HepG2 (cell line): ENCODE measurements at regions not wholly inside any gene's neighbourhood (a gene's known extent, or its start where the extent isn't known, plus 50 kb on each side); places are given as distances from the start of the nearest gene placed in this dataset.

ENCODE experiments used
- ATAC-seq: fragments of 200-7000 bp; cut with Tn5 transposase; 3 replicates; pipeline ENCODE4 v1.9.1; 2020; ENCODE audit warnings: mild to moderate bottlenecking, moderate library complexity
- BruUV-seq: library from RNA; stranded (reverse); fragments of 400-500 nt; replicated peaks from 2 replicates; lab custom pipeline; 2021; lab: Mats Ljungman, UMichigan
- CTCF ChIA-PET: fragments of 300-600 bp; formaldehyde crosslinking; extraction: SDS; loops from one replicate; lab custom pipeline; 2021; ENCODE audit warnings: low total read pairs, inconsistent platforms, low intra/inter-chr PET ratio; lab: Yijun Ruan, JAX
- POLR2A ChIA-PET: fragments of 350-600 bp; sonication (Branson Sonifier 250); formaldehyde crosslinking; loops from one replicate; lab custom pipeline; 2020; ENCODE audit warnings: antibody characterized with exemption, inconsistent platforms; lab: Yijun Ruan, JAX
- DNase-seq: peaks from one replicate; pipeline ENCODE4 v3.0.0-alpha.2; 2015; ENCODE audit warnings: low spot score
- FAIRE-seq: peaks from 3 replicates; lab custom pipeline; 2011; peaks lifted over from hg19 to GRCh38; lab: Jason Lieb, UNC
- H2AFZ ChIP-seq: one replicate; pipeline ENCODE4 v1.6.1; 2011; ENCODE audit warnings: low read length, inconsistent platforms
- H3K27ac ChIP-seq: fragments of 300-600 bp; 3 replicates; pipeline ENCODE4 v1.8.0; 2011; ENCODE audit warnings: mixed run types, mild to moderate bottlenecking, mixed read lengths, low read length, inconsistent platforms; ENCODE audit not compliant: insufficient read depth; ENCODE audit errors: extremely low read length
- H3K27me3 ChIP-seq, 2 experiments: fragments of 200-600 bp in 1 of 2; 2 replicates in 1 of 2; 3 replicates in 1 of 2; pipeline versions ENCODE4 v1.6.0 to v1.8.0; 2011; ENCODE audit warnings: low read length in 2 of 2, mild to moderate bottlenecking in 2 of 2, moderate library complexity in 2 of 2, inconsistent platforms in 1 of 2; ENCODE audit not compliant: insufficient read depth in 2 of 2, control insufficient read depth in 1 of 2
- H3K36me3 ChIP-seq, 2 experiments: fragments of 200-600 bp in 1 of 2; replicated peaks in 1 of 2; 2 replicates in 1 of 2; 3 replicates in 1 of 2; pipeline versions ENCODE4 v1.5.1 to v1.8.0; 2011; ENCODE audit warnings: low read length in 2 of 2, inconsistent platforms in 1 of 2; ENCODE audit not compliant: insufficient read depth in 2 of 2, control insufficient read depth in 1 of 2
- H3K4me1 ChIP-seq: 2 replicates; pipeline ENCODE4 v1.5.1; 2012; ENCODE audit warnings: low read length, inconsistent platforms; ENCODE audit not compliant: insufficient read depth
- H3K4me2 ChIP-seq: 2 replicates; pipeline ENCODE4 v1.6.0; 2011; ENCODE audit warnings: low read depth, low read length, inconsistent platforms
- H3K4me3 ChIP-seq, 3 experiments: fragments of 200-600 bp in 1 of 3; sonication (generic), shearing (Covaris generic) in 1 of 3; replicated peaks in 1 of 3; 2 replicates each; pipeline ENCODE4 v1.5.1; 2011 to 2016; ENCODE audit warnings: low read length in 3 of 3, inconsistent platforms in 2 of 3, low read depth in 2 of 3, mild to moderate bottlenecking in 2 of 3, control low read depth in 1 of 3, mixed read lengths in 1 of 3; ENCODE audit not compliant: insufficient read depth in 1 of 3
- H3K79me2 ChIP-seq: one replicate; pipeline ENCODE4 v1.6.1; 2011; ENCODE audit warnings: low read length, inconsistent platforms; ENCODE audit not compliant: insufficient read depth
- H3K9ac ChIP-seq: 2 replicates; pipeline ENCODE4 v1.6.0; 2011; ENCODE audit warnings: mild to moderate bottlenecking, low read depth, low read length, inconsistent platforms; ENCODE audit not compliant: insufficient read depth
- H3K9me3 ChIP-seq: 2 replicates; pipeline ENCODE4 v1.5.1; 2012; ENCODE audit warnings: mild to moderate bottlenecking, low read length
- H4K20me1 ChIP-seq: 2 replicates; pipeline ENCODE4 v1.6.0; 2011; ENCODE audit warnings: inconsistent platforms, mild to moderate bottlenecking, low read length, moderate library complexity; ENCODE audit not compliant: insufficient read depth
- ASH2L ChIP-seq: fragments of 300-600, 200-600 bp; sonication (generic); IDR thresholded peaks from 2 replicates; pipeline ENCODE4 v1.7.0; 2017; ENCODE audit warnings: low read depth, mild to moderate bottlenecking, moderate library complexity, mixed read lengths, low read length; ENCODE audit not compliant: insufficient read length
- CBX1 ChIP-seq: IDR thresholded peaks from one replicate; pipeline ENCODE4 v1.6.1; 2016; ENCODE audit warnings: antibody characterized with exemption, low read depth
- GPN1 ChIP-seq: sonication (generic); formaldehyde crosslinking; IDR thresholded peaks from 2 replicates; pipeline ENCODE4 v1.5.1; 2020; ENCODE audit warnings: missing genetic modification reagents, borderline replicate concordance
- MIER3 ChIP-seq: IDR thresholded peaks from 2 replicates; pipeline ENCODE4 v1.6.1; 2016; ENCODE audit warnings: missing compliant biosample characterization, borderline replicate concordance
- SCMH1 ChIP-seq: sonication (generic); formaldehyde crosslinking; IDR thresholded peaks from 2 replicates; pipeline ENCODE4 v1.9.0; 2021; ENCODE audit warnings: missing genetic modification reagents, mild to moderate bottlenecking, borderline replicate concordance
- SP5 ChIP-seq: IDR thresholded peaks from 2 replicates; pipeline ENCODE4 v1.6.1; 2016; ENCODE audit warnings: low read depth, borderline replicate concordance
- TRIM24 ChIP-seq: sonication (generic); formaldehyde crosslinking; IDR thresholded peaks from 2 replicates; pipeline ENCODE4 v1.8.0; 2022; ENCODE audit warnings: mild to moderate bottlenecking, missing genetic modification reagents
- ZMYM4 ChIP-seq: sonication (generic); formaldehyde crosslinking; IDR thresholded peaks from 2 replicates; pipeline ENCODE4 v1.8.1; 2023; ENCODE audit warnings: mild to moderate bottlenecking, missing genetic modification reagents
- ZNF337 ChIP-seq: sonication (generic); formaldehyde crosslinking; IDR thresholded peaks from 2 replicates; pipeline ENCODE4 v1.5.1; 2020; ENCODE audit warnings: missing genetic modification reagents, low read depth, mild to moderate bottlenecking, borderline replicate concordance
- ZNF33A ChIP-seq: sonication (generic); formaldehyde crosslinking; IDR thresholded peaks from 2 replicates; pipeline ENCODE4 v1.5.1; 2020; ENCODE audit warnings: missing genetic modification reagents, mild to moderate bottlenecking, moderate library complexity, borderline replicate concordance
- ZNF710 ChIP-seq: sonication (generic); formaldehyde crosslinking; IDR thresholded peaks from 2 replicates; pipeline ENCODE4 v1.5.0; 2020; ENCODE audit warnings: mild to moderate bottlenecking, missing genetic modification reagents, borderline replicate concordance
- ZNF724P ChIP-seq: sonication (generic); formaldehyde crosslinking; IDR thresholded peaks from 2 replicates; pipeline ENCODE4 v1.8.0; 2022; ENCODE audit warnings: missing genetic modification reagents, borderline replicate concordance
- WGBS: methylation state at CpG from one replicate; pipeline ENCODE4 v1.1.6; 2017; ENCODE audit warnings: low lambda C conversion rate; 5-methylcytosine and 5-hydroxymethylcytosine counted together
- in situ Hi-C: cut with HindIII; loops from 2 replicates; pipeline ENCODE4 v1.10.0; 2017; ENCODE audit warnings: low pct_unique_long_range_greater_than_20kb; ENCODE audit not compliant: extremely low pct_ligation_motif_present
- intact Hi-C: fragments of 100-400 bp; cut with micrococcal nuclease; formaldehyde crosslinking; loops from one replicate; pipeline ENCODE4 v1.10.0; 2022; ENCODE audit not compliant: unreplicated experiment
- TF ChIP-seq, protein P1 (sequence below): sonication (generic); formaldehyde crosslinking; IDR thresholded peaks from one replicate; pipeline ENCODE4 v1.5.1; 2020; ENCODE audit warnings: mild to moderate bottlenecking, missing genetic modification reagents; ENCODE audit errors: not compliant biosample characterization

DNA sequence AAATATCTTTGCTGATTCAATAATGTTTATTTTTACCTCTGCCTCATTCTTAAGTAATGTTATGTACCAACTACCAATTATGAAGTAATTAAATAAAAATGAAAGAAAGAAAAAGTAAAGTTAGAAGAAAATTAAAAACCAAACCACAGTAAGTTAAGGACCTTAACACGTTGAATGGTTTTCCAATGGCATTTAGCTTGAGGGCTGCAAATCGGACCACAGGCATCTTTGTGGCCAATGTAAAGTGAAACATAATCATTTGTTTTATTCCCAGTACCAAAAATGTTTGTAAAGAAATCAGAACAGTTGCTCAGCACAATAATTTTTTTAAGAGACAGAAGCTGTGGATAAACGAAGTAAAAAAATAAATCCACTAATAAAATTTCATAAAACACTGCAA is 1455.5 kb upstream of the ZEB2 start:
- Histone ChIP-seq H3K36me3 (no peaks in the 10 kb centered on the region), H3K79me2 (no peaks in the 10 kb centered on the region), H3K27me3 (no peaks in the 10 kb centered on the region), H4K20me1 (no peaks in the 10 kb centered on the region), H3K4me3 (no peak overlapping the region), H2AFZ (no peak overlapping the region), H3K4me1 (no peaks in the 10 kb centered on the region), H3K9me3 (no peaks in the 10 kb centered on the region), H3K4me2 (no peak overlapping the region), H3K9ac (no peak overlapping the region), H3K27ac (no peak overlapping the region)
- DNase-seq (no peak), FAIRE-seq (no peak), ATAC-seq (no peak)
- CTCF ChIA-PET, result no interaction called here
- POLR2A ChIA-PET, result no interaction called here
- intact Hi-C loops, result no loop called here
- no peak for TF ChIP-seq TRIM24 (CRISPR knock-in tag)
- TF ChIP-seq MIER3 (CRISPR knock-in tag), result no peak
- no peak for TF ChIP-seq GPN1 (CRISPR knock-in tag)
- TF ChIP-seq SP5 (CRISPR knock-in tag), result no peak
- no peak for TF ChIP-seq ASH2L
- no peak for TF ChIP-seq ZNF710 (CRISPR knock-in tag)
- TF ChIP-seq CBX1, result no peak
- TF ChIP-seq ZNF33A (CRISPR knock-in tag), result no peak
- no peak for TF ChIP-seq ZNF337 (CRISPR knock-in tag)
- no peak for TF ChIP-seq ZNF724P
- TF ChIP-seq SCMH1 (CRISPR knock-in tag), result no peak
- no peak for TF ChIP-seq ZMYM4 (CRISPR knock-in tag)
- TF ChIP-seq, protein P1, sequence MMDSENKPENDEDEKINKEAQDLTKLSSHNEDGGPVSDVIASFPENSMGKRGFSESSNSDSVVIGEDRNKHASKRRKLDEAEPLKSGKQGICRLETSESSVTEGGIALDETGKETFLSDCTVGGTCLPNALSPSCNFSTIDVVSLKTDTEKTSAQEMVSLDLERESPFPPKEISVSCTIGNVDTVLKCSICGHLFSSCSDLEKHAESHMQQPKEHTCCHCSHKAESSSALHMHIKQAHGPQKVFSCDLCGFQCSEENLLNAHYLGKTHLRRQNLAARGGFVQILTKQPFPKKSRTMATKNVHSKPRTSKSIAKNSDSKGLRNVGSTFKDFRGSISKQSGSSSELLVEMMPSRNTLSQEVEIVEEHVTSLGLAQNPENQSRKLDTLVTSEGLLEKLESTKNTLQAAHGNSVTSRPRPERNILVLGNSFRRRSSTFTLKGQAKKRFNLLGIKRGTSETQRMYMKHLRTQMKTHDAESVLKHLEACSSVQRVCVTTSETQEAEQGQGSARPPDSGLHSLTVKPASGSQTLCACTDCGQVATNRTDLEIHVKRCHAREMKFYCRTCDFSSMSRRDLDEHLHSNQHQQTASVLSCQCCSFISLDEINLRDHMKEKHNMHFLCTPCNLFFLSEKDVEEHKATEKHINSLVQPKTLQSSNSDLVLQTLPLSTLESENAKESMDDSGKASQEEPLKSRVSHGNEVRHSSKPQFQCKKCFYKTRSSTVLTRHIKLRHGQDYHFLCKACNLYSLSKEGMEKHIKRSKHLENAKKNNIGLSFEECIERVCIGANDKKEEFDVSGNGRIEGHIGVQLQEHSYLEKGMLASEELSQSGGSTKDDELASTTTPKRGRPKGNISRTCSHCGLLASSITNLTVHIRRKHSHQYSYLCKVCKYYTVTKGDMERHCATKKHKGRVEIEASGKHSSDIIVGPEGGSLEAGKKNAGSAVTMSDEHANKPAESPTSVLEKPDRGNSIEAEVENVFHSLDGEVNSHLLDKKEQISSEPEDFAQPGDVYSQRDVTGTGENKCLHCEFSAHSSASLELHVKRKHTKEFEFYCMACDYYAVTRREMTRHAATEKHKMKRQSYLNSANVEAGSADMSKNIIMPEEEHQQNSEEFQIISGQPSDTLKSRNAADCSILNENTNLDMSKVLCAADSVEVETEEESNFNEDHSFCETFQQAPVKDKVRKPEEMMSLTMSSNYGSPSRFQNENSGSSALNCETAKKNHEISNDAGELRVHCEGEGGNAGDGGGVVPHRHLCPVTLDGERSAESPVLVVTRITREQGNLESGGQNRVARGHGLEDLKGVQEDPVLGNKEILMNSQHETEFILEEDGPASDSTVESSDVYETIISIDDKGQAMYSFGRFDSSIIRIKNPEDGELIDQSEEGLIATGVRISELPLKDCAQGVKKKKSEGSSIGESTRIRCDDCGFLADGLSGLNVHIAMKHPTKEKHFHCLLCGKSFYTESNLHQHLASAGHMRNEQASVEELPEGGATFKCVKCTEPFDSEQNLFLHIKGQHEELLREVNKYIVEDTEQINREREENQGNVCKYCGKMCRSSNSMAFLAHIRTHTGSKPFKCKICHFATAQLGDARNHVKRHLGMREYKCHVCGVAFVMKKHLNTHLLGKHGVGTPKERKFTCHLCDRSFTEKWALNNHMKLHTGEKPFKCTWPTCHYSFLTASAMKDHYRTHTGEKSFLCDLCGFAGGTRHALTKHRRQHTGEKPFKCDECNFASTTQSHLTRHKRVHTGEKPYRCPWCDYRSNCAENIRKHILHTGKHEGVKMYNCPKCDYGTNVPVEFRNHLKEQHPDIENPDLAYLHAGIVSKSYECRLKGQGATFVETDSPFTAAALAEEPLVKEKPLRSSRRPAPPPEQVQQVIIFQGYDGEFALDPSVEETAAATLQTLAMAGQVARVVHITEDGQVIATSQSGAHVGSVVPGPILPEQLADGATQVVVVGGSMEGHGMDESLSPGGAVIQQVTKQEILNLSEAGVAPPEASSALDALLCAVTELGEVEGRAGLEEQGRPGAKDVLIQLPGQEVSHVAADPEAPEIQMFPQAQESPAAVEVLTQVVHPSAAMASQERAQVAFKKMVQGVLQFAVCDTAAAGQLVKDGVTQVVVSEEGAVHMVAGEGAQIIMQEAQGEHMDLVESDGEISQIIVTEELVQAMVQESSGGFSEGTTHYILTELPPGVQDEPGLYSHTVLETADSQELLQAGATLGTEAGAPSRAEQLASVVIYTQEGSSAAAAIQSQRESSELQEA (CRISPR knock-in tag), result no peak
- no TSS peak for BruUV-seq
- under 1% methylated on average over 3 of the region's 3 CpGs for WGBS
- in situ Hi-C loops, result no loop called here
